DOHH2 (cell line): ENCODE measurements at regions not wholly inside any gene's neighbourhood (a gene's known extent, or its start where the extent isn't known, plus 50 kb on each side); places are given as distances from the start of the nearest gene placed in this dataset.

ENCODE experiments used
- H3F3A ChIP-seq: fragments of 200-600 bp; sonication (generic), shearing (Covaris generic); 2 replicates; pipeline ENCODE4 v1.6.0; 2016; ENCODE audit warnings: antibody characterized with exemption, mild to moderate bottlenecking; ENCODE audit not compliant: control insufficient read depth, insufficient read depth
- H3K27ac ChIP-seq: fragments of 200-600 bp; sonication (generic); 2 replicates; pipeline ENCODE4 v1.5.1; 2014; ENCODE audit warnings: low read depth, mild to moderate bottlenecking, low read length, moderate library complexity
- H3K27me3 ChIP-seq: fragments of 200-600 bp; sonication (generic); 2 replicates; pipeline ENCODE4 v1.6.1; 2014; ENCODE audit warnings: mild to moderate bottlenecking, low read length, mixed read lengths; ENCODE audit not compliant: control insufficient read depth
- H3K36me3 ChIP-seq: fragments of 200-600 bp; sonication (generic); 2 replicates; pipeline ENCODE4 v1.6.1; 2014; ENCODE audit warnings: mild to moderate bottlenecking, low read length, moderate library complexity, mixed read lengths; ENCODE audit not compliant: control insufficient read depth
- H3K4me1 ChIP-seq: fragments of 200-600 bp; sonication (generic); 2 replicates; pipeline ENCODE4 v1.6.1; 2014; ENCODE audit warnings: mild to moderate bottlenecking, low read length, mixed read lengths; ENCODE audit not compliant: control insufficient read depth
- H3K4me2 ChIP-seq: fragments of 200-600 bp; sonication (generic); 2 replicates; pipeline ENCODE4 v1.6.0; 2014; ENCODE audit warnings: mild to moderate bottlenecking, low read length, moderate library complexity
- H3K4me3 ChIP-seq: fragments of 200-600 bp; sonication (generic); 2 replicates; pipeline ENCODE4 v1.5.1; 2014; ENCODE audit warnings: mild to moderate bottlenecking, low read length, mixed read lengths
- H3K79me2 ChIP-seq: fragments of 200-600 bp; sonication (generic); 2 replicates; pipeline ENCODE4 v1.6.1; 2014; ENCODE audit warnings: mild to moderate bottlenecking, low read length, mixed read lengths; ENCODE audit not compliant: control insufficient read depth
- H3K9me2 ChIP-seq: fragments of 200-600 bp; sonication (generic); replicated peaks from 2 replicates; pipeline ENCODE4 v1.6.1; 2014; ENCODE audit warnings: mild to moderate bottlenecking, low read length, mixed read lengths; ENCODE audit not compliant: control insufficient read depth
- H3K9me3 ChIP-seq: fragments of 200-600 bp; sonication (generic); 2 replicates; pipeline ENCODE4 v1.6.1; 2014; ENCODE audit warnings: antibody characterized with exemption, low read length, mixed read lengths; ENCODE audit not compliant: control insufficient read depth, insufficient read depth
- H4K20me1 ChIP-seq: fragments of 200-600 bp; sonication (generic); 2 replicates; pipeline ENCODE4 v1.6.0; 2014; ENCODE audit warnings: low read depth, mild to moderate bottlenecking, antibody characterized with exemption, low read length, moderate library complexity; ENCODE audit not compliant: control insufficient read depth, insufficient read depth
- CTCF ChIP-seq: fragments of 200-600 bp; sonication (generic); IDR thresholded peaks from one replicate; pipeline ENCODE4 v1.5.1; 2014; ENCODE audit warnings: antibody characterized with exemption, mild to moderate bottlenecking, low read depth, low read length; ENCODE audit not compliant: poor library complexity, severe bottlenecking
- EZH2phosphoT487 ChIP-seq: fragments of 200-600 bp; sonication (generic); IDR thresholded peaks from 2 replicates; pipeline ENCODE4 v1.6.1; 2017; ENCODE audit warnings: borderline replicate concordance, mild to moderate bottlenecking, antibody characterized with exemption, low read length, moderate library complexity, mixed read lengths

- Histone ChIP-seq H3K79me2 (no peaks in the 10 kb centered on the region), H3K27ac (no peak overlapping the region), H3K9me3 (no peaks in the 10 kb centered on the region), H3K4me1 (no peaks in the 10 kb centered on the region), H3K27me3 (no peaks in the 10 kb centered on the region; the same call in 1 of the 2 replicates), H3K9me2 (no peaks in the 10 kb centered on the region), H3F3A (no peaks in the 10 kb centered on the region), H3K36me3 (no peaks in the 10 kb centered on the region), H3K4me2 (no peak overlapping the region), H4K20me1 (no peaks in the 10 kb centered on the region), H3K4me3 (no peak overlapping the region)
- no peak for TF ChIP-seq EZH2phosphoT487
- no peak for TF ChIP-seq CTCF
Measured at GRCh38 chr3:22981166-22981565, 222.0 kb upstream of the UBE2E2 start.

- no peak for TF ChIP-seq EZH2phosphoT487
- no peak for TF ChIP-seq CTCF
- Histone ChIP-seq H3K9me3 (no peaks in the 10 kb centered on the region), H4K20me1 (no peaks in the 10 kb centered on the region), H3K27ac (no peak overlapping the region), H3K4me3 (no peak overlapping the region), H3K4me2 (no peak overlapping the region), H3K9me2 (no peaks in the 10 kb centered on the region), H3K36me3 (no peaks in the 10 kb centered on the region), H3K79me2 (no peaks in the 10 kb centered on the region), H3K27me3 (no peaks in the 10 kb centered on the region; the same call in 1 of the 2 replicates), H3F3A (no peaks in the 10 kb centered on the region), H3K4me1 (no peaks in the 10 kb centered on the region)
Measured at GRCh38 chr3:22981861-22982260, 221.3 kb upstream of the UBE2E2 start.

DNA sequence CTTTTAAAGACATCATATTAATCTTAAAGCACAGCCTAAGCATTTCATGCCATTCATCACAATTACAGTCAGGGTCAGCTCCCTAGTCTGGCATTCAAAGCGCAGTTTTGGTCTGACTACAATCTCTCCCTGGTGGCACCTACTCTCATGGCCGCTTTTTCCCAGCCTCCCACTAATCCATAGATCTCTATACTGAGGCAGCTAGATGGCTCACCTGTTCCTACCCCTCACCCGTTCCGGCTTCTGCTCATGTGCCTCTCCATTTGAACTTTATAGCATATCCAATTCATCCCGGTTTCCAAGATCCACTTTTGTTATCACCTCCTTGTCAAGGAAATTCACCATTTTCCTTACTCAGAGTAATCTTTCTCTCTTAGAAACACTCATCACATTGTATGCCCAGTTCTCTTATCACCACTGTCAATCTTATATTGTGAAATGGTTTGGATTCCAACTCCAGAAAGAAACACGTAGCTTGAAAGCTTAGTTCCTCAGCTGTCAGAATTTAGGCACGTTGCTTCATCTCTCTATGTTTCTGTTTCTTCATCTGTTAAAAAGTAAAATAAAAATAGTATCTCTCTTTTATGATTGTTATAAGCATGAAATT is 220.0 kb upstream of the UBE2E2 start:
- H3K9me2 ChIP-seq: no peaks in the 10 kb centered on the region
- no peaks in the 10 kb centered on the region for H3K4me1 ChIP-seq
- H3K79me2 ChIP-seq: no peaks in the 10 kb centered on the region
- no peak overlapping the region for H3K4me2 ChIP-seq
- no peak overlapping the region for H3K4me3 ChIP-seq
- no peaks in the 10 kb centered on the region for H4K20me1 ChIP-seq
- H3K36me3 ChIP-seq: no peaks in the 10 kb centered on the region
- H3F3A ChIP-seq: no peaks in the 10 kb centered on the region
- TF ChIP-seq CTCF (no peak), EZH2phosphoT487 (no peak)
- no peaks in the 10 kb centered on the region; the same call in 1 of the 2 replicates for H3K27me3 ChIP-seq
- no peaks in the 10 kb centered on the region for H3K9me3 ChIP-seq
- no peak overlapping the region for H3K27ac ChIP-seq
